Erythroblast (primary cell): ENCODE measurements at regions not wholly inside any gene's neighbourhood (a gene's known extent, or its start where the extent isn't known, plus 50 kb on each side); places are given as distances from the start of the nearest gene placed in this dataset.

ENCODE experiments used
- GATA1 ChIP-seq: IDR thresholded peaks from 2 replicates; pipeline ENCODE4 v1.6.1; 2011; ENCODE audit warnings: low read depth, mild to moderate bottlenecking, control low read depth, low read length, moderate library complexity
- POLR2A ChIP-seq: IDR thresholded peaks from 2 replicates; pipeline ENCODE4 v1.6.1; 2011; ENCODE audit warnings: mild to moderate bottlenecking, low read length

- TF ChIP-seq POLR2A (no peak), GATA1 (no peak)
Observed at GRCh38 chr3:66851894-66852613, 146.1 kb upstream of the KBTBD8 start.
